ENCODE measurements at regions not wholly inside any gene's neighbourhood (a gene's known extent, or its start where the extent isn't known, plus 50 kb on each side); places are given as distances from the start of the nearest gene placed in this dataset.

DNA sequence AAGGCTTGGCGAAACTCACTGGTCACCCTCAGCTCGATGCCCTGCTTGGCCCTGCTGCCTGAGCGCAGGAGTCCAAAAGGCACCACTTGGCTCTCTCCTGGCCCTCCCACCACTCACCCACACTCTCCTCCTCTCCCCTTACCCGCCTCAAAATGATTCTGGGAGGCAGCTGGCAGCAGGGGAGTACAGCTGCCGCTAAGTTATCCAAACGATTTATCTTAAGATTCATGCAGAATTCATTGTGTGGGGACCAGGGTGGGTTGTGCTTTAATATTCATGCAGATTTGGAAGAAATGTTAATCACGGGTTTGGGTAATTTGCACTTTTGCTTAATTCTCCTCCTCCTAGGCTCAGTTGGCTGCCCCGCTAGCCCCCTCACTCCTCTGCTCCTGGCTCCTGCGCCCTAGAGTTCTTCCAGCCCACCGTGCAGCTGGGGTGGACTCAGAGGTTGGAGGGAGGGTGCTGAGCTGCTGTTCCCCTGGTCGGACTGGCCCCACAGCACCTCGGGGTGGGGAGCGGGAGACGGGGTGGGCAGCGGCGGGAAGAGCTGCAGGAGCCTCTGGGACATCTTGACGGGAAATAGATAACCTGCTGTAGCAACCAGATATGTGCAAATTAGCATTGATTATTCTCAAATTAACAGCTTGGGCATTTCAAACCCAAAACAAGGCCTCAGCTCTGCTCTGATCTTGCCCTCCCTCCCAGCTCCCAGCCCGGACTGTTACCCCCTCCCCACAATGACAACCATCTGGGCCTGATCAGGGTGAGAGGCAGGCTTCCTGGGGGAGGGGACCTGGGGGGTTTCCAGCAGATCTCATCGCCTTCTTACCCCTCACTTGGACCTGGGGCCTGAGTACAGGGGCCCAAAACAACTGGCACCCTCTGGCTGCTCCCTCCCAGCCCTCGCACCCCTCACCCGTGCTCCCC lies 122.6 kb upstream of the RPL38 start:
- no peak for DNase-seq
- TF ChIP-seq, protein P1, sequence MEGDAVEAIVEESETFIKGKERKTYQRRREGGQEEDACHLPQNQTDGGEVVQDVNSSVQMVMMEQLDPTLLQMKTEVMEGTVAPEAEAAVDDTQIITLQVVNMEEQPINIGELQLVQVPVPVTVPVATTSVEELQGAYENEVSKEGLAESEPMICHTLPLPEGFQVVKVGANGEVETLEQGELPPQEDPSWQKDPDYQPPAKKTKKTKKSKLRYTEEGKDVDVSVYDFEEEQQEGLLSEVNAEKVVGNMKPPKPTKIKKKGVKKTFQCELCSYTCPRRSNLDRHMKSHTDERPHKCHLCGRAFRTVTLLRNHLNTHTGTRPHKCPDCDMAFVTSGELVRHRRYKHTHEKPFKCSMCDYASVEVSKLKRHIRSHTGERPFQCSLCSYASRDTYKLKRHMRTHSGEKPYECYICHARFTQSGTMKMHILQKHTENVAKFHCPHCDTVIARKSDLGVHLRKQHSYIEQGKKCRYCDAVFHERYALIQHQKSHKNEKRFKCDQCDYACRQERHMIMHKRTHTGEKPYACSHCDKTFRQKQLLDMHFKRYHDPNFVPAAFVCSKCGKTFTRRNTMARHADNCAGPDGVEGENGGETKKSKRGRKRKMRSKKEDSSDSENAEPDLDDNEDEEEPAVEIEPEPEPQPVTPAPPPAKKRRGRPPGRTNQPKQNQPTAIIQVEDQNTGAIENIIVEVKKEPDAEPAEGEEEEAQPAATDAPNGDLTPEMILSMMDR (IDR thresholded peaks at IDR 0.05) = no peak
- TF ChIP-seq POLR2A (IDR thresholded peaks at IDR 0.05) = no peak
- Histone ChIP-seq H3K27me3 (no peaks in the 10 kb centered on the region), H3K36me3 (no peaks in the 10 kb centered on the region), H3K4me1 (no peaks in the 10 kb centered on the region), H3K9me3 (no peaks in the 10 kb centered on the region), H3K4me3 (no peak overlapping the region), H3K27ac (no peak overlapping the region)
- intact Hi-C loops (cut with DNase I; ENCODE audit: low total_unique reads) = no loop called here

DNA sequence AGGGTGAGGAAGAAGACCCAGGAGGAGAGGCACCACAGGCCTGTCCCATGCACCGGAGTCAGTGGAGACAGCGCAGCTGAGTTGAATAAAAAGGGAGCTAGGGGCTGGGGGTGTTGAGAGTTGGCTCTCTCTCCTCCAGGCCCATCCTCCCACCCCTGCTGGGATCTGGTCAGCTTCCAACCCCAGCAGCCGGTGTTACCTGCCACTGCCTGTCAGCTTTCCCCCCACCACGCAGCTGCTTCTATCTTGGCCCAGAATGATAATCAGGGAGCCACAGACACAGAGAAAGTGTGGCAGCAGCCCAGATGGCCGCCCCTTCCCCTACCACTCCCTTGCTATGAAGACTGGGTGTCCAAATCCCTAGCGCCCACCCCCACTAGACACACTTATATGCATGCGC lies 120.6 kb upstream of the RPL38 start:
- no peak overlapping the region for H3K4me3 ChIP-seq
- intact Hi-C loops (cut with DNase I; ENCODE audit: low total_unique reads) = no loop called here
- no peaks in the 10 kb centered on the region for H3K4me1 ChIP-seq
- no peak for DNase-seq
- H3K36me3 ChIP-seq = no peaks in the 10 kb centered on the region
- TF ChIP-seq, protein P1 (IDR thresholded peaks at IDR 0.05) = no peak
- TF ChIP-seq POLR2A (IDR thresholded peaks at IDR 0.05) = no peak
- no peak overlapping the region for H3K27ac ChIP-seq
- H3K27me3 ChIP-seq = no peaks in the 10 kb centered on the region
- no peaks in the 10 kb centered on the region for H3K9me3 ChIP-seq

DNA sequence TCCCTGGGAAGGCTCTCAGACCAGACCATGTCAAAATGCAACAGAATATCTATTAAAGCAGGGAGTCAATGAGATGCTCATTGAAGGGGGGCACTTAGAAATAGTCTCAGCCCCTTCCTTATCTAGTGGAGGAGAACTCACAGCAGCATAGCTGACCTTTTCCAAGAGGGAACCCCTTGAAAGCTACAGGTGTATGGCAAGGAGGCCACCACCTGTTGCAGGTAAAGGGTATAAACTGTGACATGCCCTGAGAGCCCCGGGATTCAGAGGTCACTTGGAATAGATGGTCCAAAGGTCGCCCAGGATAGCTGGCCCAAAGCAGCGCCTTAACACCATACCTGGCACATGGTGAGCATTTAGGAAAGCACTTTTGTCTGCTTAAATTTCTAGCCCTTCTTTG lies 120.2 kb upstream of the RPL38 start:
- Histone ChIP-seq H3K4me1 (no peaks in the 10 kb centered on the region), H3K27me3 (no peaks in the 10 kb centered on the region), H3K9me3 (no peaks in the 10 kb centered on the region), H3K4me3 (no peak overlapping the region), H3K36me3 (no peaks in the 10 kb centered on the region), H3K27ac (no peak overlapping the region)
- DNase-seq = no peak
- TF ChIP-seq, protein P1 (IDR thresholded peaks at IDR 0.05) = no peak
- TF ChIP-seq POLR2A (IDR thresholded peaks at IDR 0.05) = no peak
- intact Hi-C loops (cut with DNase I; ENCODE audit: low total_unique reads) = no loop called here

DNA sequence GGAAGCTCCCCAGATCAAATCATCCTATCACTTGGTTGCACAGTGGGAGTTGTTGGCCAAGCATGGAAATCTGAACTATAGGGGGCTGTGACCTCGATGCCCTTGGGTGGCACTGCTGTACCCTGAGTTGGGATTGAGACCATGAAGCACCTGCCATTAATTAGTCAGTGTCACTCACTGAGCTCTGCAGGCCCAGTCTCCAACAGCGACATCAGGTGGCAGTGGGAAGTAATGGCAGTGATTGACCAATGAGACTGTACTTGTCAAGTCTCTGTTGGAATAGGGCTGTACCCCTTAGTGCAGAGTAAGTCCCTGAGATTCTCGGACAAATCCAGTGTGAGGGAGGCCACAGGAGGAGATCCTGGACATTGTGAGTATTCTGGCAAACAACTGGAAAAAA lies 118.0 kb upstream of the RPL38 start:
- H3K4me3 ChIP-seq = no peak overlapping the region
- no peak for DNase-seq
- TF ChIP-seq POLR2A (IDR thresholded peaks at IDR 0.05) = no peak
- TF ChIP-seq, protein P1 (IDR thresholded peaks at IDR 0.05) = no peak
- no peak overlapping the region for H3K27ac ChIP-seq
- H3K9me3 ChIP-seq = no peaks in the 10 kb centered on the region
- H3K27me3 ChIP-seq = no peaks in the 10 kb centered on the region
- no peaks in the 10 kb centered on the region for H3K4me1 ChIP-seq
- intact Hi-C loops (cut with DNase I; ENCODE audit: low total_unique reads) = no loop called here
- H3K36me3 ChIP-seq = no peaks in the 10 kb centered on the region

DNA sequence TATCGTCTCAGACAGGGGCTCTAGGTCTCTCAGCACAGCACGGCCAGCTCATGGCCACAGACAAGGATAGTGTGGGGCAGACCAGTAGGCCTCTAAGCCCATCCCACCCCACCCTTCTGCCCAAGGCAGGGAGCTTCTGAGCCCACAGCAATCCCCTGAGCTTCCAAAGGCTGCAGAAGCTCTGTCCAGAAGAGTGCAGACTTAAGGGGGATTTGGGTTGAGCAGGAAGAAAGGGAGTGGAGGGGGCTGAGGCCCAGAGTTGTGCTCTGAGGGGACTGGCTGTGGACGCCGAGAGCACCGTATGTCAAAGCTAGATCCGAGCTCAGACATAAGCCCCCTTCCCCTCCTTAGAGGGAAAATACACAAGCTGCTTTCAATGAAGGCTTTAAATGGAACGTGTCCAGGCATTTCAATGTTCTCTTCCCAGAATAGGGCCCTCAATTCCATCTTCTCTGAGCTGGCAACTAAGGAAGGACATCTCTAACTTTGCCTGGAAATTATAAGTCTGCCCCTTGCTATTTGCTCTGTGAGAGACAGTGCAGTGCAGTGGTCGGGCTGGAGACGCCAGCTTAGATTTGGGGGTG lies 116.4 kb upstream of the RPL38 start:
- intact Hi-C loops (cut with DNase I; ENCODE audit: low total_unique reads) = no loop called here
- H3K4me3 ChIP-seq = no peak overlapping the region
- no peaks in the 10 kb centered on the region for H3K9me3 ChIP-seq
- no peaks in the 10 kb centered on the region for H3K36me3 ChIP-seq
- no peak for TF ChIP-seq POLR2A (IDR thresholded peaks at IDR 0.05)
- TF ChIP-seq, protein P1 (IDR thresholded peaks at IDR 0.05) = no peak
- H3K27ac ChIP-seq = no peak overlapping the region
- H3K27me3 ChIP-seq = no peaks in the 10 kb centered on the region
- DNase-seq = no peak
- H3K4me1 ChIP-seq = no peaks in the 10 kb centered on the region

Data from uterus (tissue), 3 donors.